ENCODE measurements at regions not wholly inside any gene's neighbourhood (a gene's known extent, or its start where the extent isn't known, plus 50 kb on each side); places are given as distances from the start of the nearest gene placed in this dataset.

GRCh38 chr6:90709431-90709996 is 122.6 kb upstream of the MAP3K7 start:
- H4K5ac ChIP-seq (ENCODE audit: insufficient read length, low read depth, low read length): no peak overlapping the region
- 83% methylated on average over 3 of the region's 3 CpGs; no CpG with 5 or more reads in 1 of the 2 experiments for WGBS, 2 experiments (ENCODE audit: extremely low coverage in 1 of 2, insufficient coverage in 1 of 2, insufficient read length in 1 of 2, insufficient replicate concordance in 2 of 2, low coverage in 1 of 2, low lambda C conversion rate in 2 of 2, missing lambda C conversion rate in 1 of 2)
- no peak overlapping the region for H2AFZ ChIP-seq (ENCODE audit: low read length)
- no peaks in the 10 kb centered on the region for H3K9me3 ChIP-seq (ENCODE audit: insufficient read depth in 2 of 2, low read depth in 1 of 2, low read length in 1 of 2)
- H3K23me2 ChIP-seq (ENCODE audit: low read depth, low read length): no peaks in the 10 kb centered on the region
- no peaks in the 10 kb centered on the region for H3K79me2 ChIP-seq (ENCODE audit: control insufficient read depth in 1 of 2, insufficient read depth in 2 of 2, low read length in 2 of 2)
- H2BK15ac ChIP-seq (ENCODE audit: low read length): no peak overlapping the region
- DNase-seq (ENCODE audit: low read depth in 1 of 2, low spot score in 2 of 2) (no peak), FAIRE-seq (no peak)
- no peak overlapping the region for H2BK5ac ChIP-seq (ENCODE audit: low read depth, low read length)
- CTCF ChIA-PET (ENCODE audit: partially characterized antibody): no interaction called here
- H3K23ac ChIP-seq (ENCODE audit: insufficient read length): no peak overlapping the region
- H3K4me3 ChIP-seq (ENCODE audit: extremely low read depth in 1 of 4, insufficient read depth in 2 of 4, low read depth in 3 of 4, low read length in 4 of 4): no peak overlapping the region
- H3K9ac ChIP-seq (replicated peaks in 1 of 4; ENCODE audit: extremely low read depth in 1 of 4, low read depth in 3 of 4, low read length in 3 of 4): no peak overlapping the region
- no peak overlapping the region for H2BK12ac ChIP-seq (ENCODE audit: low read depth, low read length)
- H4K91ac ChIP-seq (replicated peaks; ENCODE audit: insufficient read length, low read length): no peak overlapping the region
- no peak overlapping the region for H2AK5ac ChIP-seq (ENCODE audit: low read depth, low read length)
- H3K4ac ChIP-seq (replicated peaks; ENCODE audit: insufficient read length, low read depth, low read length): no peak overlapping the region
- no peaks in the 10 kb centered on the region for H3K79me1 ChIP-seq (ENCODE audit: low read depth, low read length)
- no peaks in the 10 kb centered on the region for H3K27me3 ChIP-seq (replicated peaks in 1 of 4; ENCODE audit: control insufficient read depth in 3 of 4, extremely low read depth in 1 of 4, insufficient read depth in 3 of 4, low read length in 3 of 4)
- no peak overlapping the region for H3K14ac ChIP-seq (ENCODE audit: insufficient read length)
- POLR2A ChIA-PET (ENCODE audit: partially characterized antibody): no interaction called here
- H3K18ac ChIP-seq (ENCODE audit: extremely low read depth, low read length): no peak overlapping the region
- H3K4me1 ChIP-seq (replicated peaks in 1 of 4; ENCODE audit: control insufficient read depth in 3 of 4, insufficient read depth in 4 of 4, low read length in 3 of 4): no peaks in the 10 kb centered on the region
- no peaks in the 10 kb centered on the region for H3K36me3 ChIP-seq (ENCODE audit: control insufficient read depth in 2 of 4, insufficient read depth in 4 of 4, low read length in 3 of 4)
- no peak overlapping the region for H3K27ac ChIP-seq (ENCODE audit: low read depth, low read length)
- no peak overlapping the region for H2BK20ac ChIP-seq (ENCODE audit: low read length)
- no peaks in the 10 kb centered on the region for H4K20me1 ChIP-seq (replicated peaks in 1 of 2; ENCODE audit: control insufficient read depth in 1 of 2, insufficient read depth in 2 of 2, low read length in 2 of 2)
- no peak overlapping the region for H2BK120ac ChIP-seq (replicated peaks; ENCODE audit: low read depth, low read length)
- TF ChIP-seq KDM5A (IDR thresholded peaks at IDR 0.05; ENCODE audit: low read length): no peak
- no peak for TF ChIP-seq SRF (IDR thresholded peaks at IDR 0.05; ENCODE audit: low read depth, low read length)
- no peak for TF ChIP-seq CBX8 (IDR thresholded peaks at IDR 0.05; ENCODE audit: borderline replicate concordance, low read depth, low read length)
- no peak for TF ChIP-seq CHD2 (IDR thresholded peaks at IDR 0.05; ENCODE audit: low read length)
- H3K56ac ChIP-seq (replicated peaks; ENCODE audit: insufficient read length, low read depth, low read length): no peak overlapping the region
- no peak overlapping the region for H3K4me2 ChIP-seq (ENCODE audit: insufficient read depth in 1 of 2, low read depth in 2 of 2, low read length in 2 of 2)
- H4K8ac ChIP-seq (ENCODE audit: extremely low read depth, insufficient read depth, low read length): no peak overlapping the region

All from H1 (cell line).